Glomerular visceral epithelial cell (primary cell): ENCODE measurements at regions not wholly inside any gene's neighbourhood (a gene's known extent, or its start where the extent isn't known, plus 50 kb on each side); places are given as distances from the start of the nearest gene placed in this dataset.
"Not testable (repeated sequence)": the region's sequence is repeated elsewhere in the genome, so short reads cannot be mapped to it uniquely, and the experiment has no call there.

Experiments
- DNase-seq: peaks from one replicate; pipeline ENCODE4 v3.0.0-alpha.2; 2016; ENCODE audit errors: extremely low spot score

DNA sequence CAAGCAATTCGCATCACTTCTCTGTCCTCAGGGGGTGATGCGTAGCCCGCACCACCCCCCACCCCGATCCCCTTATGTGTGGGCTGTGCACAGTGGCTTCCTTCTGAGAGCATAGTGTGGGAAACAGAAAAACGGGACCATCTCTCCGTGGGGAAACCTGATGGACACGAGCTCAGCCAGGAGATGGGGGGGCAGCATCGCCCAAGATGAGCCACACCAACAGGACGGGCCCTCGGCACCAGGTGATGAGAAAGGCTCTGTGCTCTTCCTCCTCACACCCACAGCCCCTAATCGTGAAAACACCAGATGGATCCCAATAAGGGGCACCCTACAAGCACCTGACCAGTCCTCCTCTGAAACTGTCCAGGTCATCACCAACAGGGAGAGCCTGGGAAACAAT, 153.6 kb downstream of the SHANK2 start:
- DNase-seq, result no peak

DNA sequence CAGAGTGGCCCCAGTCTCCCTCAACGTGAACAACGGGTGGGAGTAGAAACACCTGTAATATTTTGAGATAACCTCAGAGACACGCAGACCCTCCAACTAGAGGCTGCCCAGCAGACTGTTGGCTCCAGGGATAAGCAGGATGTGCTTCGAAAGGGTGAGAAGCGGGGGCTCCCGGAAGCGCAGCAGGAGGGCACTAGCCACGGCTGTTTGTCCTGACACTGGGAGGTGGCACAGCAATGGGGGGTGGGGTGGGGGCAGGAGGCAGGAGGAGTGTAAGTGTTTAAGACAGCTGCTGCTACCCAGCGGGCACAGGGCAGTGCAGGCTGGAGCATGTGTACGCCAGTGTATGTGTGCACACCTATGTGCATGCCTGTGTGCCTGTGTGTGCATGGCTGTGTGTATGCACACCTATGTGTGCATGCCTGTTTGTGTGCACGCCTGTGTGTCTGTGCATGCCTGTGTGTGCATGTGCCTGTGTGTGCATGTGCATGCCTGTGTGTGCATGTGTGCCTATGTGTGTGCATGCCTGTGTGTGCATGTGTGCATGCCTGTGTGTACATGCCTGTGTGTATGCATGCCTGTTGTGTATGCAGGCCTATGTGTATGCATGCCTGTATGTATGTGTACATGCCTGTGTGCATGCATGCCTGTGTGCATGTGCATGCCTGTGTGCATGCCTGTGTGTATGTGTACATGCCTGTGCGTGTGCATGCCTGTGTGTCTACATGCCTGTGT, 154.7 kb downstream of the SHANK2 start:
- DNase-seq, result no peak

DNA sequence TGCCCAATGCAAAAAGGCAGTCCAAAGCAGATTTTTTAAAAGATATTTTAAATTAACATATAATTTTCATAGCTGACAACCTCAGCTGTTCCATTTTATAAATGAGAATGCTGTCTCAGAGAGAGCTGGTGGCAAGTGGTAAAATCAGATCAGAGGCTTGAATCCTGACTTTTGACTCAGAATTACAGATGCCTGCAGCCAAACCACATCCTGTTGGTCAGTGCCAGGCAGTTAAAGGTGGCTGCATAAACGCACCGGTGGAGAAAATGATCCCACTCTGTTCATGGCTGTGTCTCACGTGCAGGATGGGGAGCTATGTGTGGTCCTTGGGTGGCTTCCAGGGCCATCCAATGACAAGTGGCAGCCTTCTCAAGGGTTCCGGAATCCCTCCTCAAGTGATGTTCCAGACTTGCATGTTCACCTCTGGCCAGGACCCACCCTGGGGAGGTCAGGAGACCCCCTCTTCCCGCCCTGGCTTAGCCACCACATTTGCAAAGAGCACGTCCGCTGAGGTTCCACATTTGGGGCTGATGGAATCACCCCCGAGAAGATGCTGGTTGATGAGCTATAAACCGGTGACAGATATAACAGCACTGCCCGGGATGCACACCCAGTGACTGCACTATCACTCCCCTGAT, 155.5 kb downstream of the SHANK2 start:
- peak; percentile 70 for DNase-seq

DNA sequence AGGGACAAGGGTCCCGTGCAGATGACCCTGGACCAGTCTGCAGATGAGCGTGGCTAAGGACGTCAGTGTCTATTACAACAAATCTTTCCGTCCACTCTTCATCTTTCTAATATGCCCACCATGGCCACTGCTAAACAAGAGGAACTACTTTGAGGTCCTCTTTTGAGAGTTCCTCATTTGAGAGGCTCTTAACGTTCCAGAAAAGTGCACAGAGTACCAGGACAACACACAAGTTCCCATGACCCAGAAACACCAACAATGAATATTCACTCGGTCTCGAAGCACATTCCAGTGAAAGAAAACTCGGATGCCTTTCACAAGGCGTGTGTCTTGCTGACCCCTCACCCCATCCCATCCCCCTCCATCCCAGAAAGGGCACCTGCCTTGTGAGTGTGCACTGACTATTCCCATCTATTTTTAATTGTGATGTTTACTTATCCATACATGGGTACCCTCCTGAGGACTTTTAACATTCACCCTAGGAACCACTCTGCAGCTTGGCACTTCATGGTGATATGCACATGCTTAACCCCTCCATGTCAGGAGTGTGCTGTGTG, 157.0 kb downstream of the SHANK2 start:
- DNase-seq, result no peak

DNA sequence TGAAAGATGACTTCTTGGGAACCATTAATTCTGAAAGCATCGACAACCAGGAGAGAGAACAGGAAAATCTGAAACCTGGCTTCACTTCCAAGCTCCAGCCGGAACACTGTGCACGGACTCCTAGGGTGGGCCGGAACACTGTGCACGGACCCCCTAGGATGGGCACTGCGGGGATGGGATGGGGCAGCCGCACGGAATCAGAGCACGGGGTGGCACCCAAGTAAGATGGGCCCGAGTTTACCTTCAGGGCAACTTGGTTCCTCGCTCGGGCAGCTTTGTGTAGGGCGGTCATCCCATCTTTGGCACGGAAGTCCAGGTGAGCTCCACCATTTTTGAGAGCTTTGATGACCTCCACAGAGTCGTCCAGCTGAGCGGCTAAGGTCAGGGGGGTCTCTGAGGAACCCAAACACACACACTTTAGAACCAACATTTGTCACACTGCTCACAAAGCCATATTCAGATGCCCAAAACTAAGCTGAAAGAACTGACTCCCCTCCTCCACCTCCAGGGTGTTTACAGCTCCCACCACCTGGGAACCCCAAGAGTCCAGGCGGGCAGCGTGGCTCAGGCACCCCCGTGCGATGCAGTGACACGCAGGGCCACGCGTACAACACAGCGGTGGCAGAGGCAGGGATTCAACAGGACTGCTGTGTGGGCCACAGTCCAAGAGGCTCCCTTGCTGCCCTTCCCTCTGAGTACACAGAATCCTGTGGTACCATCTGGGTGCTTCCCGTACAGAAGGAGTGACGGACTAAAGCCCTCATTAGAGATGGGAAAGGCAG, 157.9 kb downstream of the SHANK2 start:
- no peak for DNase-seq

DNA sequence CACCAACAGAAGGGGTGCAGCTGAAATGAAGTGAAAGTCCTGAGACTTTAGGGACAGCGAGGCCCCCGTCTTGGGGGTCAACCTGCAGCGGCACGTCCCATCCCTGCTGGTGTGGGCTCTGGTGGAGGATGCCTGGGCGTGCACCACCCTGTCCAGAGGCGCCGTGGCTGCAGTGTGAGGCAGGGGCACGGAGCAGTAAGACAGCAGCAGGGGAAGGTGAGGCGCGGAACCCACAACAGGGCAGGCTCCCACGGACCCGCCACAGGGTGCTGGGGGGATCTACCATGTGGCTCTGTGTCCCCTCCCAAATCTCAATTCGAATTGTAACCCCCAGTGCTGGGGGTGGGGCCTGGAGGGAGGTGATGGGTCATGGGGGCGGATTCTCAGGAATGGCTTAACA, 158.6 kb downstream of the SHANK2 start:
- no peak for DNase-seq

DNA sequence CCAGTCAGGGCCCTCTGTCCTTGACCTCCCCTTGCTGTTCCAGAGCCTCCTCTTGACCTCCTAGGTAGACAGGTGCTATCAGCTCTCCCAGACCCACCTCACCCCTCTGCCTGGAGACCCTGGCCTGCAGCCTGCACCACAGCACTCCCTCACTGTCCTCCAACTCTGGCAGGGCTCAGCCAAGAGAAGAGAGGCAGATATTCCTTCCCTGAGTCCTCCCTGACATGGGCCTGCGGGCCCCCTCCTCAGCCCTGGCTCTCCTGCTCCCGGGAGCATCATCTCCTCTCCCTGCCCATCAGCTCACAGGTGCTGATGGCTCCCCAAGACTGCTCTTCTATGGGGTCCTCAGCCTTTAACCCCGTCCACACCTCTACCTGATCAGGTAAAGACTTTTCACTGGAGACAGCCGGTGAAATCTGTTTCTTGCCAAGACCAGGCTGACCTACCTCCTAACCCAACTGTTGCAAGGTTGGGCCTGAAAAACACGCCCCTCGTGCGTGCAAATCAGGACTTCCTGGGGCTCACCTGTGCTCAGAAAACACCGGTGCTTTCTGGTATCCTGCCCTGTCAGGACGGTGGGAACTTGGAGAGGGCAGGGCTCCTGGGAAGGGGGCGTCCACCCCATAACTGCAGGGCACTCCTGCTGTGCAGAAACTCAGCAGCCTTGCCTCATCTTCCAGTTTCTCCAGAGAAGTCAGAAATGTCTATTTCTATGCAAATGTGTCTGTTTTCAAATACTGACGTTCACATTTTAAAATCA, 160.7 kb downstream of the SHANK2 start:
- DNase-seq, result no peak

DNA sequence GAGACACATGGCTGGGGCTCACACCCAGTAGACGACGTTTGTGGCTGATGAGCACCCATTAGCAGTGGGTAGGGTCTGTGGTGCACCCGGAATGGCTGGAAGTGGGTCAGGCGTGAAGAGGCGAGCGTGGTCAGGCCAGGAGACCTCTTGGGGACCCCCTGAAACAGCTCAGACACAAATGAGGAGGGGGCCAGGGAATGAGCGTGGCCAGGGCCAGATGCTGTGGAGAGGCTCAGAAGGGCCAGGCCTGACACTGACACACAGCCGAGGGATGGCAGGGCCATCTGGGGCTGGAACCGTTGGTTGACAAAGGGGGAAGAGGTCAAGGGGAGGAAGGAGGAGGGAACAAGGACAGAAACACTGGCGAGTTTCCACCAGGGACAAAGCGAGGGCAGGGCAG, 162.8 kb downstream of the SHANK2 start:
- DNase-seq, result no peak

DNA sequence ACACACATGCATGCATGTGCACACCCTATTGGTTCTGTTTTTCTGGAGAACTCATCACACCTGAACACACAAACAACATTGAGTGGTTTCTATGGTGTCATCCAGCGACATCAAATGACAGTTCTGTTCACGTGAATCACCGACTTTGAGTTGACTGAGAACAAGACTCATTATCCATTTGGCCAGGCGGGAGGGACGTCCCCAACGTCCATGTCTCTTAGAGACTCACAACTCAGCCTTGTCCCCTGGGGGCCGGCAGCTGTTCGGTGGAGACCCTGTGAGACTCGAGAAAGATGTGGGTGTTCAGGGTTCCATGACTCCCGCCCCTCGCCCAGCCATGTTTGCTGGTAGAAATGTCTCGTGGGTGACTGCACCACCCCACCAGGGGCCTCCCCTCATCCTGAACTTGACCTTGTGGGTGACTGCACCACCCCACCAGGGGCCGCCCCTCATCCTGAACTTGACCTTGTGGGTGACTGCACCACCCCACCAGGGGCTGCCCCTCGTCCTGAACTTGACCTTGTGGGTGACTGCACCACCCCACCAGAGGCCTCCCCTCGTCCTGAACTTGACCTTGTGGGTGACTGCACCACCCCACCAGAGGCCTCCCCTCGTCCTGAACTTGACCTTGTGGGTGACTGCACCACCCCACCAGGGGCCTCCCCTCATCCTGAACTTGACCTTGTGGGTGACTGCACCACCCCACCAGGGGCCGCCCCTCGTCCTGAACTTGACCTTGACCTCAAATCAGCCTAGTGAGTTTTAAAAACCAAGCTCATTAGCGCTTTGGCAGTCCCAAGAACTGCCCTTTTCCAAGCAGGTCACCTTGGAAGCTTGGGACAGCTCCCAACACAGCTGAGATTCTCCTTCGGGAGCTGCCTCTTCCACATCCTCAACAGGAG, 163.8 kb downstream of the SHANK2 start:
- DNase-seq, result not testable (repeated sequence)

DNA sequence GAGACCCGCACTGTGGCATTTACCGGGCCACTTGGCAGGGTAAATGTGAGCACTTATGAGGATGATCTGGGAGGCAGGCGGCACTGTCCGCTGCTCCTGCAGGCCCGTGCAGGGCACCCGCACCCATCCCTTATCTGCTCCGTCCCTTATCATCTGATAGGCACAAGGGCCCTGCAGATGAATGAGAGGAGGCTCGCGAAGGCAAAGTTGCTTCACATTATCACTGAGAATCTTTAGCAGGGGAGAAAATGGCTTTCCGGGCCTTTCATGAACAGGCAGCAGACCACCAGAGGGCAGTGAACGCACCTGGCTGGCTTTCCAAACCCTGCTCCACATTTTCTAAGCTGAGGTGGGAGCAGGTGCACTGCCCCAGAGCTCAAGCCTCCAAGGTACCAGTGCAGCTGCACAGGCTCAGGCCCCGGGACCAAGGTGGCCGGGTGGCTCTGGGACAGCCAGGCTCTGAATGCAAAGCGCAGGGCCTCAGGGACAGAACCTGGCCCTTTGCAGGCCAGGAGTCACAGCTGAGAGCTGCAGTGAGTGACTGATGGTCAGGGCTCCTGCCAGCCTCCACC, 165.6 kb downstream of the SHANK2 start:
- peak; percentile 24 for DNase-seq

DNA sequence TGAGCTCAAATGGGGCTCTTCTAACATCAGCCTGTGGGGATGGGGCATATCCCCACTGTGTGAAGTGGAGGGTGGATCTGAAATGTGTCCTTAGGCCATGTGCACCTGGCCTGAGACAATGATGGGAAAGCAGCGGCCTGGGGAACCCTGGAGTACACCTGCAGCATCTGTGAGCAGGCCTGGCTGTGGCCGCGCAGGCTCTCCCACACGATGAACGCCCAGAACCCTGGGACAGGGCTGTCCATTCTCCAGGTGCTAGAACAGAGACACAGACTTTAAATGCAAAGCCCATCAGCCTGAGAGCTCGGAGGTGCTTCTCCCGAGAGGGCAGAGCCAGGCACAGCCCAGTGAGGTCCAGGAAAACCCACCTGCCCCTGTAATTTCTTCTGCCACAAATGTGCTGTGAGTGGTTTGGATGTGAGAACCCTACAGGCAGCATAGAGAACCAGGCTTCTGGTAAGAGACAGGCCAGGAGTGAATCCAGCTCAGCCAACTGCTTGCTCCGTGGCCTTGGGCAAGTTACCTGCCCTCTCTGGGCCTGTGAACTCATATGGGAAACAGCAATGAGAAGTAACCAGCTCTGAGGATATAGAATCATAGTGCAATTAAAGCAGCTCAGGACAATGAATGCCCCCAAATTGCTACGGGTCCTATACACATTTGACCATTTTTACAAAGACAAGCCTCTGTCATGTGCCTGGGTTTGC, 167.9 kb downstream of the SHANK2 start:
- no peak for DNase-seq

DNA sequence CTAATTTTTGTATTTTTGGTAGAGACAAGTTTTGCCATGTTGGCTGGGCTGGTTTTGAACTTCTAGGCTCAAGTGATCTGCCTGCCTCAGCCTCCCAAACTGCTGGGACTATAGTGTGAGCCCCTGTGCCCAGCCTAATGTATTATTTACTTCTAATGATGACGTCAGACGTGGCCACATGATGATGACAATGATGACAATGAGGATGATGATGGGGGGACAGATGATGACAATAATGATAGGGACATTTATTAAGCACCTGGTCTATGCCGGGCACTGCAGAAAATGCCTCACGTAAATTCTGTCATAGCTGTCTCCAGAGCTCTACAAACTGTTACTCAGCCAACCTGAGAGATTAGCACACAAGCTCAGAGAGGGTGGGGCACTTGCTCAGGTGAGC, 169.3 kb downstream of the SHANK2 start:
- no peak for DNase-seq

DNA sequence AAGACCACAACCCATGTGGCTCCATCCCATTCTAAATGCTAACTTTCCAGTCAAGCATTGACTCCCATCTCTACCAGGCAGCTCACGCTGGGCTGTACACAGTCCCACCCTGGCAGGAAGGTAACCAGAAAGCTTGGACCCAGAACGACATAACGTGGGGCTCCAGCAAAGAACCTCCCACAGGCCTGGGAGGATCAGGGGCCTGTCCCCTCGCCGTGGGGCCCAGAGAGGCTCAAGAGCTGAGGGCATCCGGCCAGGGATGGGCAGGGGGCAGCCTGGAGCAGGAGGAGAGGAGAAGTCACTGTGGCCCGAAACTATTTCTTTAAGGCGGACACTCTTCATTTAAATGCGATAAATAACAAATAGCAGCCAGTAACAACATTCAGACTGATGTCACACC, 169.9 kb downstream of the SHANK2 start:
- DNase-seq, result no peak

DNA sequence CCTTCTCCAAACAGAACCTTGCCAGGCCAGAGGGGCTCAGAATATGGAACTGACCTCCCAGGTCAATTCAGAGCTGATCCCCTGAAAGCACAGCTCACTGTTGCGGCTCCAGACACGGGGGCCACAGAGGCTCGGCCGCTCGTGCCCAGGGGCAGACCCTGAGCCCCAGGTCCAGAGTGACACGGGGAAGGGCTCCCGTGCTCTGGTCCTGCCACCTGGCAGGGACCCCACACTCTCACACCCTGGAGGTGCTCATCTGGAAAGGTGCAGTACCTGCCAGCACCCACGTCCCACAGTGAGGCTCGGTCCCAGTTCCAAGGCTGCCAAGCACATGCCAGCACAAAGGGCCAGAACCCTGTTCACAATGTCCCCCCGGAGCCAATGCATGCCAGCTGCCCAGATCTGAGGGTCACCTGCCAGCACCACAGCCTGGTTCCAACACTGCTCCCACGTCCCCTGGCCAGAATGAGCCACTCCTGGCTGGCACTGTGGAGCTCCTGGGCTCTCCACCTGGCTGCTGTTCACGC, 170.6 kb downstream of the SHANK2 start:
- no peak for DNase-seq

DNA sequence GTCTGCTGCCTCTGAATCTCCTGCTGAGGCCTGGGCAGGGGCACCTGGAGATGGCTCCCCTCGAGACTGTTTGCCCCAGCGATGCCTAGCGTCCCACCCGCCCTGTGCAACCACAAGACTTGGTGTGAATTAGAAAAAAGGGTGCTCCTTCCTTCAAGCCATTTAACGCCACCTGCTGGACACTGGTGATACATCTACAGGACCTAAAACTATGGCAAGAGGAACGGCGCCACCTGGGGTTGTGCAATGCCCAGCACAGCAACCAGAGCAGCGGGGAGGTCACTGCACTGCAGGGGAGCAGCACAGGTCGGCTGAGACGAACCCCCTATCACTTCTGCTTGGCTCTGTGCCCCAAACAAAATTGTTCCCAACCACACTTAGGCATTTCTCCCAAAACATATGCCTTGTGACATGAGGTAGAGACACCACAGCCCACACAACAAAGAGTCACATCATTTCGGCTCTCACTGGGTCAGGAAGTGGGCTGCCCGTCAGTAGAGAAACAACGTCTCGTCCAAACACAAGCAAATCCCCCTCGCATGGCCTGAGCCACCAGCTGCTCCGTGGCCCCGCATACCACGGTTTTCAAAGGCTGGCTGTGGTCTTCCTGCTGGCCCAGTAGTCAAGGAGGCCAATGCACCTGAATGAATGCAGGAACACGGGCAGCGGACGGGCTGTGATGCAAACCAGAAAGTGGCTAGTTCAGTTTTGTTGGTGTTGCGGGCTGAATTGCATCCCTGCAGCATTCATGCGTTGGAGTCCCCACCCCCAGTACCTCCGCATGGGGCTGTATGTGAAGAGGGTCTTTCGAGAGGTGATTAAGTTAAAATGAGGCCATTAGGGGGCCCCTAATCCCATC, 171.9 kb downstream of the SHANK2 start:
- DNase-seq, result peak; percentile 59

DNA sequence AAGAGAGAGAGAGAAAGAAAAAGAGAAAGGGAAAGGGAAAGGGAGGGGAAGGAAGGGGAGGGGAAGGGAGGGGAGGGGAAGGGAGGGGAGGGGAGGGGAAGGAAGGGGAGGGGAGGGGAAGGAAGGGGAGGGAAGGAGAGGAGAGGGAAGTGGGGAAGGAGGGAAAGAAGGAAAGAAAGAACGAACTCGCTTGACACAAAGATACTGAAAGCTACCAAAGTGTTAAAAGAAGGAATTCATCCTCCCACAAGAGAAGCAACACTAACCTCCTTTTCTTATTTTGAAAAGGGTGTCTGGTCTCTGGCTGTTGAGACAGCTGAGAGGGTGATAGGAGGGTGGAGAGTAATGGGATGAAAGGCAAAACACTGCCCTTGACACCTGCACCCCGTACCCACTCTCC, 172.6 kb downstream of the SHANK2 start:
- DNase-seq, result no peak

DNA sequence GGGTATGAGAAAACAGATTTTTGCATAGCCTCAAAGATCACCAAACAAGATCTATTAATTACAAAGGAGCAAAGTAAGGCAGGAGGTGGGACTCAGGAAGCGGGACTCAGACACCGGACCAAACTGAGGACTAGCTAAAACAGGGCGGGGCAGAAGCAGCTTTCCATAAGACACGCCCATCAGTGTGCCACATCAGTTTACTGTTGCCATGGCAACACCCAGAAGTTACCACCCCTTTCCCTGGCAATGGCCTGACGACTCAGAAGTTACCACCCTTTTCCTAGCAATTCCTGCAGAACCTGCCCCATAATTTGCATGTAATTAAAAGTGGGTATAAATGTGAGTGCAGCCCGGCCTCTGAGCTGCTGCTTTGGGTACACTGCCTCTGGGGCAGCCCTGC, 173.9 kb downstream of the SHANK2 start:
- DNase-seq, result peak; percentile 5

DNA sequence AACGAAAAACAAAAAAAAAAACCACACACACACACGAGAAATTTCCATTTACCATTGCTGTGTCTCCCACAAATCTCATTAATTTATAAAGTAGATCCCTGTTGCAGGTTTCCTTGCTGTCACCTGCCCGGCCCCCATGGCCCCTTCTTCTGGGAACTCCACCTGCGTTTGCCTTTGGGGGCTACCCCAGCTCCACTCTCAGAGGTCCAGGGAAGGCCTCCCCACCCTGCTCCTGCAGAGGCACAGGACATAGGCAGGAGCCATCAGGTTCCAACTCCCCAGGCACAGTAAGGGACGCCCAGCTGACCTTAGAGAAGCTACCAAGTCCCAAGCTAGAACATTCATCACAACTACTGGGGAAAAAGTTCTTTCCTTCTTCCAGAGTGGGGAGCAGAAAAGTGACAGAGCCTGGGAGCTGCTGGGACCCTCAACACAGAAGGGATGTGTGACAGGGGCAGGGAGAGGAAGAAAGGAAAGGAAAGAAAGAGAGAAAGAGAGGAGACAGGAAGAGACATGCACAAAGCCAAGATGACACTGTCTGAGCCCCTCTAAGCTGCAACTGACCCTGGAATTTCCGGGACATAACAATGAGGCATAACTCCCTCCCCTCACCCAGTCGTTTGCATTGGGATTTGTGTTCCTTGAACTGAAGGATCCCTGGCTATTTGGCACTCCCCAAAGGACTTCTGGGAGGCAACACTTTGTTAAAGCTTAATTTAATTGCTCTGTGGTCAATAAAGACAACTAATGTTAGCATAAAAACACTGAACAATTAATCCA, 175.7 kb downstream of the SHANK2 start:
- no peak for DNase-seq
